KMS-11 (cell line): ENCODE measurements at regions not wholly inside any gene's neighbourhood (a gene's known extent, or its start where the extent isn't known, plus 50 kb on each side); places are given as distances from the start of the nearest gene placed in this dataset.

Source experiments
- H2AFZ ChIP-seq: fragments of 200-600 bp; sonication (generic); 2 replicates; pipeline ENCODE4 v1.6.1; 2016; ENCODE audit warnings: antibody characterized with exemption, mixed run types, low read depth
- H3K27ac ChIP-seq: fragments of 200-600 bp; sonication (generic); 2 replicates; pipeline ENCODE4 v1.6.1; 2016; ENCODE audit warnings: mild to moderate bottlenecking, mixed run types
- H3K27me3 ChIP-seq: fragments of 200-600 bp; sonication (generic); 2 replicates; pipeline ENCODE4 v1.6.1; 2017; ENCODE audit warnings: mild to moderate bottlenecking, low read depth, mixed run types, moderate library complexity; ENCODE audit not compliant: insufficient read depth
- H3K36me3 ChIP-seq: fragments of 200-600 bp; sonication (generic); 2 replicates; pipeline ENCODE4 v1.6.1; 2017; ENCODE audit warnings: mild to moderate bottlenecking, mixed run types; ENCODE audit not compliant: insufficient read depth
- H3K4me1 ChIP-seq: fragments of 200-600 bp; sonication (generic); 2 replicates; pipeline ENCODE4 v1.6.1; 2016; ENCODE audit warnings: mild to moderate bottlenecking, low read depth, mixed run types; ENCODE audit not compliant: poor library complexity, severe bottlenecking
- H3K4me2 ChIP-seq: fragments of 200-600 bp; sonication (generic); 2 replicates; pipeline ENCODE4 v1.7.0; 2016; ENCODE audit warnings: mild to moderate bottlenecking, mixed run types
- H3K4me3 ChIP-seq: fragments of 200-600 bp; sonication (generic); IDR thresholded peaks from 2 replicates; pipeline ENCODE4 v1.6.1; 2017; ENCODE audit warnings: low read depth, low read length, mixed read lengths; ENCODE audit not compliant: insufficient read depth
- H3K79me2 ChIP-seq: fragments of 200-600 bp; sonication (generic); 2 replicates; pipeline ENCODE4 v1.6.1; 2016; ENCODE audit warnings: low read depth, mixed run types; ENCODE audit not compliant: insufficient read depth
- H3K9ac ChIP-seq: fragments of 200-600 bp; sonication (generic); 2 replicates; pipeline ENCODE4 v1.6.1; 2016; ENCODE audit warnings: mild to moderate bottlenecking, mixed run types
- H4K20me1 ChIP-seq: fragments of 200-600 bp; sonication (generic); 2 replicates; pipeline ENCODE4 v1.6.1; 2016; ENCODE audit warnings: mild to moderate bottlenecking, mixed run types; ENCODE audit not compliant: insufficient read depth
- TF ChIP-seq, protein P1 (sequence below): fragments of 200-600 bp; sonication (generic); conservative IDR thresholded peaks from 2 replicates; pipeline ENCODE4 v1.6.1; 2017; ENCODE audit warnings: low read depth, mild to moderate bottlenecking, antibody characterized with exemption, low read length, moderate library complexity, mixed read lengths

DNA sequence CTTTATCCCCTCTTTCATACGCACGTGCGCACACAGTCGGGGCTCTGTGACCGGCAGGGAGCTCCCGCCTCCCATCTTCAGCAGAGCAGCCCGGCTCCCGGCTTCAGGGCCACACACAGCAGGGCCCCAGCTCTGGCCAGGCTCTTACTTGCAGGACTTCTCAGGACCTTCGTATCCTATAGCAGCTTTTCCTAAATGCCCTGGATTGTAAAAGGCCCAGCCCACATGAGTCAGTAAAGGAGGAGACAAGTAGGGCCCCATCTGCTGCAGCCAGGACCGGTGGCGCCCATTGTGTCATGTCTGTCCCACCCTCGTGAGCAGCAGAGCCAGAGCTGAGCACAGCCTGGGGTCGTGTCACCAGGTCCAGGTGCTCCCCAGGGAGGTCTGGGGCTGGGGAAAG lies 107.6 kb upstream of the VSTM2B start:
- H3K27ac ChIP-seq, result no peak overlapping the region
- H3K4me2 ChIP-seq, result no peak overlapping the region
- H3K4me1 ChIP-seq, result no peaks in the 10 kb centered on the region
- no peak overlapping the region for H3K4me3 ChIP-seq
- H3K9ac ChIP-seq, result no peak overlapping the region
- H2AFZ ChIP-seq, result no peak overlapping the region
- TF ChIP-seq, protein P1, sequence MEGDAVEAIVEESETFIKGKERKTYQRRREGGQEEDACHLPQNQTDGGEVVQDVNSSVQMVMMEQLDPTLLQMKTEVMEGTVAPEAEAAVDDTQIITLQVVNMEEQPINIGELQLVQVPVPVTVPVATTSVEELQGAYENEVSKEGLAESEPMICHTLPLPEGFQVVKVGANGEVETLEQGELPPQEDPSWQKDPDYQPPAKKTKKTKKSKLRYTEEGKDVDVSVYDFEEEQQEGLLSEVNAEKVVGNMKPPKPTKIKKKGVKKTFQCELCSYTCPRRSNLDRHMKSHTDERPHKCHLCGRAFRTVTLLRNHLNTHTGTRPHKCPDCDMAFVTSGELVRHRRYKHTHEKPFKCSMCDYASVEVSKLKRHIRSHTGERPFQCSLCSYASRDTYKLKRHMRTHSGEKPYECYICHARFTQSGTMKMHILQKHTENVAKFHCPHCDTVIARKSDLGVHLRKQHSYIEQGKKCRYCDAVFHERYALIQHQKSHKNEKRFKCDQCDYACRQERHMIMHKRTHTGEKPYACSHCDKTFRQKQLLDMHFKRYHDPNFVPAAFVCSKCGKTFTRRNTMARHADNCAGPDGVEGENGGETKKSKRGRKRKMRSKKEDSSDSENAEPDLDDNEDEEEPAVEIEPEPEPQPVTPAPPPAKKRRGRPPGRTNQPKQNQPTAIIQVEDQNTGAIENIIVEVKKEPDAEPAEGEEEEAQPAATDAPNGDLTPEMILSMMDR, result no peak
- H3K27me3 ChIP-seq, result no peaks in the 10 kb centered on the region
- no peaks in the 10 kb centered on the region for H3K36me3 ChIP-seq
- no peaks in the 10 kb centered on the region for H3K79me2 ChIP-seq
- no peaks in the 10 kb centered on the region for H4K20me1 ChIP-seq

DNA sequence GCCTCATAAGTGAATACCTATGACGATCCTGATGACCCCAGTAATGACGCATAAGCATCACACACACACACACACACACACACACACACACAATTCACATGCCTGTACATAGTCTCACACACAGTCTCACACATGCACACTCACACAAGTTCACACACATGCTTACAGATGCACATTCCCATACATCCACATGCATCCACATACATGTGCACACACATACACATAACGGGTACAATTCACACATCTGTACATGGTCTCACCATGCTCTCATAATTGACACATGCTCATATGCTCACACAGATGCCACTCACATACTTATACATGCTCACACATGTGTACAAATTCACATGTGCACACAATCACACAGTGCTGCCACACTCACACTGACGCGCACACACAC lies 105.7 kb upstream of the VSTM2B start:
- Histone ChIP-seq H3K27me3 (no peaks in the 10 kb centered on the region), H3K9ac (no peak overlapping the region), H2AFZ (no peak overlapping the region), H3K4me3 (no peak overlapping the region), H3K79me2 (no peaks in the 10 kb centered on the region), H3K36me3 (no peaks in the 10 kb centered on the region), H4K20me1 (no peaks in the 10 kb centered on the region), H3K27ac (no peak overlapping the region), H3K4me1 (no peaks in the 10 kb centered on the region), H3K4me2 (no peak overlapping the region)
- TF ChIP-seq, protein P1, result no peak

DNA sequence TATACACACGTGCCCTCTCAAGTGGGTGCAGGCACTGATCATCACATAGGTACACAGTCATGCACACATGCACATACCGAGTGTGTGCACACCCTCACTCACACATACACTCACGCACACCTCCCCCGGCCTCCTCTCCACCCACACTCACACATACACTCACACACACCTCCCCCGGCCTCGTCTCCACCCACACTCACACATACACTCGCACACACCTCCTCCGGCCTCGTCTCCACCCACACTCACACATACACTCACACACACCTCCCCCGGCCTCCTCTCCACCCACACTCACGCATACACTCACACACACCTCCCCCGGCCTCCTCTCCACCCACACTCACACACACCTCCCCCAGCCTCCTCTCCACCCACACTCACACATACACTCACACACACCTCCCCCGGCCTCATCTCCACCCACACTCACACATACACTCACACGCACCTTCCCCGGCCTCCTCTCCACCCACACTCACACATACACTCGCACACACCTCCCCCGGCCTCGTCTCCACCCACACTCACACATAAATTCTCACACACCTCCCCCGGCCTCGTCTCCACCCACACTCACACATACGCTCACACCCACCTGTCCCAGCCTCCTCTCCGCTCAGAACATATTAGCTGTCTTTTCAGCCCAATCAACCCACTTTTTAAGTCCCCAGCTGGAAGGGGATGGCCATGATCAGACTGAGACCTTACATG lies 105.2 kb upstream of the VSTM2B start:
- Histone ChIP-seq H3K27ac (no peak overlapping the region), H2AFZ (no peak overlapping the region), H3K4me1 (no peaks in the 10 kb centered on the region), H3K79me2 (no peaks in the 10 kb centered on the region), H3K36me3 (no peaks in the 10 kb centered on the region), H3K4me3 (no peak overlapping the region), H4K20me1 (no peaks in the 10 kb centered on the region), H3K9ac (no peak overlapping the region), H3K27me3 (no peaks in the 10 kb centered on the region), H3K4me2 (no peak overlapping the region)
- TF ChIP-seq, protein P1, result no peak

DNA sequence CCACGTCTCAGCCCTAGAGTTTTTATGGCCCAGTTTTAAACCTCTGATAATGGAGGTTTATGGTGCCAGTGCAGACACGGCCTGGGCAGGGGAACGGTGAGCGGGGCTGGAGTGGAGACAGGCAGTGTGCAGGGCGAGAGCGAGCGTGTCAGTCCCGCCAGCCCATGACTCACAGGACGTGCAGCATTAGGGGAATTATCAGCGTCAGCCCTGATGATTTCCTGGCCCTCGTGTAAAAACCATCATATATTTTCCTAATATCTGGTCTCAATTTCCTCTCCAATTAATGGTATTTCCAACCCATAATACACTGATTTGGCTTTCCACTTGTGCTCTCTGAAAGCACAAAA lies 104.6 kb upstream of the VSTM2B start:
- Histone ChIP-seq H3K4me1 (no peaks in the 10 kb centered on the region), H4K20me1 (no peaks in the 10 kb centered on the region), H3K27me3 (no peaks in the 10 kb centered on the region), H2AFZ (no peak overlapping the region), H3K27ac (no peak overlapping the region), H3K4me3 (no peak overlapping the region), H3K4me2 (no peak overlapping the region), H3K9ac (no peak overlapping the region), H3K79me2 (no peaks in the 10 kb centered on the region), H3K36me3 (no peaks in the 10 kb centered on the region)
- TF ChIP-seq, protein P1, result no peak
